Ovary (tissue), 3 donors: ENCODE measurements at regions not wholly inside any gene's neighbourhood (a gene's known extent, or its start where the extent isn't known, plus 50 kb on each side); places are given as distances from the start of the nearest gene placed in this dataset.

ENCODE experiments used
- POLR2A ChIP-seq: fragments of 450-650 bp; IDR thresholded peaks from one replicate; pipeline ENCODE4 v1.6.1; 2017; ENCODE audit warnings: antibody characterized with exemption, mild to moderate bottlenecking, moderate library complexity
- TF ChIP-seq, protein P1 (sequence below), 3 donors: fragments of 450-650 bp in 2 of 3; fragments of 200-600 bp in 1 of 3; IDR thresholded peaks; one replicate each; pipeline versions ENCODE4 v1.5.1 to v1.8.0; 2016 to 2022; ENCODE audit warnings: antibody characterized with exemption in 3 of 3, mild to moderate bottlenecking in 1 of 3
- donor health status: DM: no; HTN: no; CAD: no.

DNA sequence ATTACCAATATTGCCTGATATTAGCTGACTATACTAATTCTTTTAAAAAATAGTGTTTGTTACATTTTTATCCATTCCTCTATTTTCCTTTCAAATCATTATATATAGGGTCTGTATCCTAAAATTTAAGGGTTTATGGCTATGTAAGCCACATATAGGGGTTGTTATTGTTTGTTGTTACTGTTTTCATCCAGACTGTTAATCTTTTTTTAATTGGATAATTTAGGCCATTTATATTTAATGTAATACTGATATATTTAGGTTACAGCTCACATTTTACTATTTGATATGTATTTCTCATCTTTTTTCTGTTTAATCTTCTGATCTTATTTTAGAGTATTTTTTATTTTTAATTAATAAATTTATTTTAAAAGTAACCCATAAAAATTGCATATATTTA, 487.1 kb upstream of the SGCG start:
- TF ChIP-seq, protein P1, sequence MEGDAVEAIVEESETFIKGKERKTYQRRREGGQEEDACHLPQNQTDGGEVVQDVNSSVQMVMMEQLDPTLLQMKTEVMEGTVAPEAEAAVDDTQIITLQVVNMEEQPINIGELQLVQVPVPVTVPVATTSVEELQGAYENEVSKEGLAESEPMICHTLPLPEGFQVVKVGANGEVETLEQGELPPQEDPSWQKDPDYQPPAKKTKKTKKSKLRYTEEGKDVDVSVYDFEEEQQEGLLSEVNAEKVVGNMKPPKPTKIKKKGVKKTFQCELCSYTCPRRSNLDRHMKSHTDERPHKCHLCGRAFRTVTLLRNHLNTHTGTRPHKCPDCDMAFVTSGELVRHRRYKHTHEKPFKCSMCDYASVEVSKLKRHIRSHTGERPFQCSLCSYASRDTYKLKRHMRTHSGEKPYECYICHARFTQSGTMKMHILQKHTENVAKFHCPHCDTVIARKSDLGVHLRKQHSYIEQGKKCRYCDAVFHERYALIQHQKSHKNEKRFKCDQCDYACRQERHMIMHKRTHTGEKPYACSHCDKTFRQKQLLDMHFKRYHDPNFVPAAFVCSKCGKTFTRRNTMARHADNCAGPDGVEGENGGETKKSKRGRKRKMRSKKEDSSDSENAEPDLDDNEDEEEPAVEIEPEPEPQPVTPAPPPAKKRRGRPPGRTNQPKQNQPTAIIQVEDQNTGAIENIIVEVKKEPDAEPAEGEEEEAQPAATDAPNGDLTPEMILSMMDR (IDR thresholded peaks at IDR 0.05), result no peak
- TF ChIP-seq POLR2A, result no peak
